Karpas-422 (cell line): ENCODE measurements at regions not wholly inside any gene's neighbourhood (a gene's known extent, or its start where the extent isn't known, plus 50 kb on each side); places are given as distances from the start of the nearest gene placed in this dataset.

Source experiments
- DNase-seq: peaks from one replicate; pipeline ENCODE4 v3.0.0-alpha.2; 2015
- H2AFZ ChIP-seq: fragments of 200-600 bp; sonication (generic); 2 replicates; pipeline ENCODE4 v1.6.1; 2014; ENCODE audit warnings: antibody characterized with exemption, low read length, mixed read lengths
- H3K27ac ChIP-seq: fragments of 200-600 bp; sonication (generic); 2 replicates; pipeline ENCODE4 v1.5.1; 2014; ENCODE audit warnings: mild to moderate bottlenecking, low read length, moderate library complexity
- H3K27me3 ChIP-seq: fragments of 200-600 bp; sonication (generic); 2 replicates; pipeline ENCODE4 v1.6.1; 2014; ENCODE audit warnings: low read length, mixed read lengths
- H3K36me3 ChIP-seq: fragments of 200-600 bp; sonication (generic); 2 replicates; pipeline ENCODE4 v1.6.1; 2014; ENCODE audit warnings: low read length, mixed read lengths; ENCODE audit not compliant: insufficient read depth
- H3K4me1 ChIP-seq: fragments of 200-600 bp; sonication (generic); 2 replicates; pipeline ENCODE4 v1.6.1; 2014; ENCODE audit warnings: mild to moderate bottlenecking, low read length, mixed read lengths
- H3K4me2 ChIP-seq: fragments of 200-600 bp; sonication (generic); 2 replicates; pipeline ENCODE4 v1.6.1; 2014; ENCODE audit warnings: low read length, low read depth, mild to moderate bottlenecking; ENCODE audit not compliant: poor library complexity, severe bottlenecking
- H3K4me3 ChIP-seq: fragments of 200-600 bp; sonication (generic); 2 replicates; pipeline ENCODE4 v1.5.1; 2014; ENCODE audit warnings: mild to moderate bottlenecking, antibody characterized with exemption, low read length, mixed read lengths
- H3K79me2 ChIP-seq: fragments of 200-600 bp; sonication (generic); 2 replicates; pipeline ENCODE4 v1.6.1; 2014; ENCODE audit warnings: mild to moderate bottlenecking, low read length, mixed read lengths
- H3K9ac ChIP-seq: fragments of 200-600 bp; sonication (generic); 2 replicates; pipeline ENCODE4 v1.6.0; 2014; ENCODE audit warnings: low read length
- H3K9me2 ChIP-seq: fragments of 200-600 bp; sonication (generic), shearing (Covaris generic); replicated peaks from 2 replicates; pipeline ENCODE4 v1.6.0; 2014; ENCODE audit warnings: mild to moderate bottlenecking, low read length, moderate library complexity; ENCODE audit not compliant: insufficient read depth
- H3K9me3 ChIP-seq: fragments of 300-700, 200-600 bp; sonication (generic); 2 replicates; pipeline ENCODE4 v1.6.1; 2014; ENCODE audit warnings: low read length, mixed read lengths
- H4K20me1 ChIP-seq: fragments of 200-600 bp; sonication (generic); 2 replicates; pipeline ENCODE4 v1.6.1; 2014; ENCODE audit warnings: mild to moderate bottlenecking, antibody characterized with exemption, low read length, low read depth; ENCODE audit not compliant: insufficient read depth

GRCh38 chr4:174119051-174119450, 164.4 kb downstream of the FBXO8 start:
- Histone ChIP-seq H3K4me1 (no peaks in the 10 kb centered on the region), H3K36me3 (no peaks in the 10 kb centered on the region), H3K4me3 (no peak overlapping the region), H3K9me2 (no peaks in the 10 kb centered on the region), H3K4me2 (no peak overlapping the region), H3K9ac (no peak overlapping the region), H3K9me3 (no peaks in the 10 kb centered on the region), H4K20me1 (no peaks in the 10 kb centered on the region), H3K27me3 (no peaks in the 10 kb centered on the region), H2AFZ (no peak overlapping the region), H3K27ac (no peak overlapping the region), H3K79me2 (no peaks in the 10 kb centered on the region)
- DNase-seq = no peak

- DNase-seq = no peak
- Histone ChIP-seq H4K20me1 (no peaks in the 10 kb centered on the region), H3K4me1 (no peaks in the 10 kb centered on the region), H3K27ac (no peak overlapping the region), H3K9me2 (no peaks in the 10 kb centered on the region), H3K79me2 (no peaks in the 10 kb centered on the region), H2AFZ (no peak overlapping the region), H3K4me3 (no peak overlapping the region), H3K9me3 (no peaks in the 10 kb centered on the region), H3K4me2 (no peak overlapping the region), H3K27me3 (no peaks in the 10 kb centered on the region), H3K9ac (no peak overlapping the region), H3K36me3 (no peaks in the 10 kb centered on the region)
Observed at GRCh38 chr4:174118171-174118570, 165.3 kb downstream of the FBXO8 start.

- no peak for DNase-seq
- no peak overlapping the region for H3K27ac ChIP-seq
- no peak overlapping the region for H3K9ac ChIP-seq
- H3K36me3 ChIP-seq = no peaks in the 10 kb centered on the region
- H3K4me2 ChIP-seq = no peak overlapping the region
- no peak overlapping the region for H3K4me3 ChIP-seq
- H3K4me1 ChIP-seq = no peaks in the 10 kb centered on the region
- H3K27me3 ChIP-seq = no peaks in the 10 kb centered on the region
- H3K9me3 ChIP-seq = no peaks in the 10 kb centered on the region
- H2AFZ ChIP-seq = no peak overlapping the region
- no peaks in the 10 kb centered on the region for H4K20me1 ChIP-seq
- H3K79me2 ChIP-seq = no peaks in the 10 kb centered on the region
- no peaks in the 10 kb centered on the region for H3K9me2 ChIP-seq
Observed at GRCh38 chr4:174117445-174117844, 166.0 kb downstream of the FBXO8 start.

GRCh38 chr4:174116021-174116420, 167.4 kb downstream of the FBXO8 start:
- no peaks in the 10 kb centered on the region for H3K4me1 ChIP-seq
- H2AFZ ChIP-seq = no peak overlapping the region
- no peaks in the 10 kb centered on the region for H3K9me3 ChIP-seq
- H3K9me2 ChIP-seq = no peaks in the 10 kb centered on the region
- H3K27me3 ChIP-seq = no peaks in the 10 kb centered on the region
- H3K27ac ChIP-seq = no peak overlapping the region
- no peaks in the 10 kb centered on the region for H3K36me3 ChIP-seq
- H4K20me1 ChIP-seq = no peaks in the 10 kb centered on the region
- H3K9ac ChIP-seq = no peak overlapping the region
- no peak for DNase-seq
- no peak overlapping the region for H3K4me2 ChIP-seq
- no peak overlapping the region for H3K4me3 ChIP-seq
- no peaks in the 10 kb centered on the region for H3K79me2 ChIP-seq

GRCh38 chr4:174111422-174111821, 172.0 kb downstream of the FBXO8 start:
- H4K20me1 ChIP-seq = no peaks in the 10 kb centered on the region

GRCh38 chr4:174110180-174110579, 173.3 kb downstream of the FBXO8 start:
- Histone ChIP-seq H3K9me3 (no peaks in the 10 kb centered on the region), H2AFZ (no peak overlapping the region), H3K9ac (no peak overlapping the region), H3K4me1 (no peaks in the 10 kb centered on the region), H3K4me3 (no peak overlapping the region), H3K9me2 (no peaks in the 10 kb centered on the region), H3K4me2 (no peak overlapping the region), H3K36me3 (no peaks in the 10 kb centered on the region), H3K27me3 (no peaks in the 10 kb centered on the region), H3K79me2 (no peaks in the 10 kb centered on the region), H3K27ac (no peak overlapping the region), H4K20me1 (no peaks in the 10 kb centered on the region)
- no peak for DNase-seq

More at GRCh38 chr4:174111422-174111821, 172.0 kb downstream of the FBXO8 start:
- Histone ChIP-seq H3K9me3 (no peaks in the 10 kb centered on the region), H3K4me2 (no peak overlapping the region), H3K9me2 (no peaks in the 10 kb centered on the region), H3K4me3 (no peak overlapping the region), H3K27me3 (no peaks in the 10 kb centered on the region), H3K27ac (no peak overlapping the region), H3K9ac (no peak overlapping the region), H3K79me2 (no peaks in the 10 kb centered on the region), H3K36me3 (no peaks in the 10 kb centered on the region), H2AFZ (no peak overlapping the region), H3K4me1 (no peaks in the 10 kb centered on the region)
- DNase-seq = no peak

GRCh38 chr4:174107746-174108354, 175.6 kb downstream of the FBXO8 start:
- H3K4me2 ChIP-seq = no peak overlapping the region
- H3K9me2 ChIP-seq = no peaks in the 10 kb centered on the region
- no peaks in the 10 kb centered on the region for H4K20me1 ChIP-seq
- no peaks in the 10 kb centered on the region for H3K4me1 ChIP-seq
- no peaks in the 10 kb centered on the region for H3K36me3 ChIP-seq
- H3K27me3 ChIP-seq = no peaks in the 10 kb centered on the region
- no peak overlapping the region for H3K4me3 ChIP-seq
- H3K9me3 ChIP-seq = no peaks in the 10 kb centered on the region
- no peak overlapping the region for H3K9ac ChIP-seq
- no peaks in the 10 kb centered on the region for H3K79me2 ChIP-seq
- H3K27ac ChIP-seq = no peak overlapping the region
- DNase-seq = no peak
- no peak overlapping the region for H2AFZ ChIP-seq

- H3K27me3 ChIP-seq = no peaks in the 10 kb centered on the region
- no peaks in the 10 kb centered on the region for H3K36me3 ChIP-seq
- H3K9me2 ChIP-seq = no peaks in the 10 kb centered on the region
- no peak overlapping the region for H3K4me3 ChIP-seq
- DNase-seq = no peak
- H3K27ac ChIP-seq = no peak overlapping the region
- H3K4me1 ChIP-seq = no peaks in the 10 kb centered on the region
- no peak overlapping the region for H2AFZ ChIP-seq
- H4K20me1 ChIP-seq = no peaks in the 10 kb centered on the region
- no peak overlapping the region for H3K4me2 ChIP-seq
- H3K79me2 ChIP-seq = no peaks in the 10 kb centered on the region
- no peaks in the 10 kb centered on the region for H3K9me3 ChIP-seq
- no peak overlapping the region for H3K9ac ChIP-seq
Observed at GRCh38 chr4:174105202-174105601, 178.3 kb downstream of the FBXO8 start.

- Histone ChIP-seq H3K27ac (no peak overlapping the region), H3K36me3 (no peaks in the 10 kb centered on the region), H3K4me2 (no peak overlapping the region), H3K4me3 (no peak overlapping the region), H3K9ac (no peak overlapping the region), H3K4me1 (no peaks in the 10 kb centered on the region), H3K9me3 (no peaks in the 10 kb centered on the region), H3K27me3 (no peaks in the 10 kb centered on the region), H2AFZ (no peak overlapping the region), H3K9me2 (no peaks in the 10 kb centered on the region), H3K79me2 (no peaks in the 10 kb centered on the region), H4K20me1 (no peaks in the 10 kb centered on the region)
- no peak for DNase-seq
Observed at GRCh38 chr4:174100910-174101309, 182.6 kb downstream of the FBXO8 start.
